ENCODE measurements at regions not wholly inside any gene's neighbourhood (a gene's known extent, or its start where the extent isn't known, plus 50 kb on each side); places are given as distances from the start of the nearest gene placed in this dataset.

GRCh38 chr5:105730982-105731381, 1939.8 kb downstream of the EFNA5 start:
- intact Hi-C loops (cut with micrococcal nuclease) = no loop called here
- Mint-ChIP-seq H3K4me1 (no peaks in the 10 kb centered on the region), H3K4me3 (no peak overlapping the region), H3K27ac (no peak overlapping the region), H3K36me3 (no peaks in the 10 kb centered on the region), H3K27me3 (ENCODE audit: low read depth in 2 of 2) (no peaks in the 10 kb centered on the region), H3K9me3 (peaks cover 5 to 8% of the 10 kb centered on the region in 2 donors)
- Histone ChIP-seq H3K27ac (ENCODE audit: low read length) (no peak overlapping the region), H3K27me3 (ENCODE audit: control insufficient read depth, insufficient read depth, low read length) (no peaks in the 10 kb centered on the region), H3K36me3 (ENCODE audit: control insufficient read depth, insufficient read depth, low read length) (no peaks in the 10 kb centered on the region), H3K4me1 (ENCODE audit: control insufficient read depth, insufficient read depth, low read length) (no peaks in the 10 kb centered on the region), H3K9me3 (ENCODE audit: control insufficient read depth, insufficient read depth, low read length) (peaks cover 2% of the 10 kb centered on the region), H3K4me3 (ENCODE audit: low read length) (no peak overlapping the region)
- whole genome bisulfite sequencing (ENCODE audit: insufficient coverage) = 92% methylated on average over 1 of the region's 1 CpG
- DNase-seq (no peak), ATAC-seq (no peak)
- no peak for TF ChIP-seq CTCF (IDR thresholded peaks at IDR 0.05)

GRCh38 chr5:105726093-105726492, 1944.6 kb downstream of the EFNA5 start:
- Histone ChIP-seq H3K27me3 (ENCODE audit: control insufficient read depth, insufficient read depth, low read length) (no peaks in the 10 kb centered on the region), H3K4me1 (ENCODE audit: control insufficient read depth, insufficient read depth, low read length) (no peaks in the 10 kb centered on the region), H3K9me3 (ENCODE audit: control insufficient read depth, insufficient read depth, low read length) (peaks cover 8% of the 10 kb centered on the region), H3K4me3 (ENCODE audit: low read length) (no peak overlapping the region), H3K36me3 (ENCODE audit: control insufficient read depth, insufficient read depth, low read length) (no peaks in the 10 kb centered on the region), H3K27ac (ENCODE audit: low read length) (no peak overlapping the region)
- no peak overlapping the region for H3K4me3 Mint-ChIP-seq
- DNase-seq = no peak
- no peak overlapping the region for H3K27ac Mint-ChIP-seq
- intact Hi-C loops (cut with micrococcal nuclease) = no loop called here
- 81% methylated on average over 4 of the region's 4 CpGs for WGBS (ENCODE audit: insufficient coverage)
- no peaks in the 10 kb centered on the region for H3K27me3 Mint-ChIP-seq (ENCODE audit: low read depth in 2 of 2)
- ATAC-seq = no peak
- peaks cover 8% of the 10 kb centered on the region for H3K36me3 Mint-ChIP-seq
- no peak for TF ChIP-seq CTCF (IDR thresholded peaks at IDR 0.05)
- no peaks in the 10 kb centered on the region for H3K4me1 Mint-ChIP-seq
- peaks cover 9 to 18% of the 10 kb centered on the region in 2 donors for H3K9me3 Mint-ChIP-seq

- no peaks in the 10 kb centered on the region for H3K4me1 ChIP-seq (ENCODE audit: control insufficient read depth, insufficient read depth, low read length)
- no peaks in the 10 kb centered on the region for H3K27me3 ChIP-seq (ENCODE audit: control insufficient read depth, insufficient read depth, low read length)
- peaks cover 9% of the 10 kb centered on the region for H3K9me3 ChIP-seq (ENCODE audit: control insufficient read depth, insufficient read depth, low read length)
- DNase-seq (no peak), ATAC-seq (no peak)
- H3K36me3 ChIP-seq (ENCODE audit: control insufficient read depth, insufficient read depth, low read length) = no peaks in the 10 kb centered on the region
- H3K27ac Mint-ChIP-seq = no peak overlapping the region
- no peaks in the 10 kb centered on the region for H3K27me3 Mint-ChIP-seq (ENCODE audit: low read depth in 2 of 2)
- peaks cover 11 to 20% of the 10 kb centered on the region in 2 donors for H3K9me3 Mint-ChIP-seq
- intact Hi-C loops (cut with micrococcal nuclease) = no loop called here
- no CpG with 5 or more reads among the region's 1 CpG for WGBS (ENCODE audit: insufficient coverage)
- H3K4me1 Mint-ChIP-seq = no peaks in the 10 kb centered on the region
- H3K27ac ChIP-seq (ENCODE audit: low read length) = no peak overlapping the region
- no peak overlapping the region for H3K4me3 ChIP-seq (ENCODE audit: low read length)
- H3K36me3 Mint-ChIP-seq = peaks cover 5% of the 10 kb centered on the region
- TF ChIP-seq CTCF (IDR thresholded peaks at IDR 0.05) = no peak
- no peak overlapping the region for H3K4me3 Mint-ChIP-seq
Measured at GRCh38 chr5:105708442-105708841, 1962.3 kb downstream of the EFNA5 start.

GRCh38 chr5:105702323-105702722, 1968.4 kb downstream of the EFNA5 start:
- Mint-ChIP-seq H3K4me1 (no peaks in the 10 kb centered on the region), H3K4me3 (no peak overlapping the region), H3K27ac (no peak overlapping the region), H3K27me3 (ENCODE audit: low read depth in 2 of 2) (no peaks in the 10 kb centered on the region), H3K36me3 (peaks cover 5% of the 10 kb centered on the region), H3K9me3 (peaks cover 17 to 30% of the 10 kb centered on the region in 2 donors)
- ATAC-seq = no peak
- intact Hi-C loops (cut with micrococcal nuclease) = no loop called here
- Histone ChIP-seq H3K4me3 (ENCODE audit: low read length) (no peak overlapping the region), H3K4me1 (ENCODE audit: control insufficient read depth, insufficient read depth, low read length) (no peaks in the 10 kb centered on the region), H3K27ac (ENCODE audit: low read length) (no peak overlapping the region), H3K9me3 (ENCODE audit: control insufficient read depth, insufficient read depth, low read length) (peaks cover 8% of the 10 kb centered on the region), H3K27me3 (ENCODE audit: control insufficient read depth, insufficient read depth, low read length) (no peaks in the 10 kb centered on the region), H3K36me3 (ENCODE audit: control insufficient read depth, insufficient read depth, low read length) (no peaks in the 10 kb centered on the region)
- no peak for DNase-seq
- TF ChIP-seq CTCF (IDR thresholded peaks at IDR 0.05) = no peak

Data from natural killer cell (primary cell).